Stimulated activated CD4-positive, alpha-beta T cell treated with anti-CD3 and anti-CD28 coated beads, Interleukin-4, amount 100 ng/mL, for 48 hours (primary cell): ENCODE measurements at regions not wholly inside any gene's neighbourhood (a gene's known extent, or its start where the extent isn't known, plus 50 kb on each side); places are given as distances from the start of the nearest gene placed in this dataset.

ENCODE experiments used
- DNase-seq, 2 donors: peaks; one replicate each; pipeline ENCODE4 v3.0.0-alpha.2; 2020; ENCODE audit warnings: low read depth in 2 of 2

GRCh38 chr9:88791105-88791805, 200.0 kb upstream of the S1PR3 start:
- no peak for DNase-seq

GRCh38 chr9:88792502-88792901, 198.8 kb upstream of the S1PR3 start:
- no peak for DNase-seq

- DNase-seq, result no peak
These were observed 197.2 kb upstream of the S1PR3 start for GRCh38 chr9:88794100-88794499.

- DNase-seq, result no peak
These were observed 194.3 kb upstream of the S1PR3 start for GRCh38 chr9:88796947-88797346.

DNA sequence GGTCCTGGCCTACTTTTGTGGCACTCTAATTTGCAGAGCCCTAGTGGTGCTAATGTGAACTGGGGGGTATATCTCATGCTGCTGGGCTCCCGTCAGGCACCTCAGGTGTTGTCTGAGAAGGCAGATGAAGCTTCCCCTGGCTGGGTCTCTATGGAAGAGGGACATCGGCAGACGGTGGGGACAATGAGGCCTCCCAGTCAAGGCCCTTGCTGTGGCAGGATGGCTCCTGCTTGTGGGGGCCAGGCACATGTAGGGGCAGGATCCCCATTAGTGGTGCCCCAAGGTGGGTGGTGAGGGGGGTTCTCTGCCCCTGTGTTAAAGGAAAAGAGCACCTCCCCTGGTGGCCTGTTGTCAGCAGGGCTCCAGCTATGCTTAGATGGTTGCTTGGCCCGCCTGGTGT, 192.8 kb upstream of the S1PR3 start:
- DNase-seq, result no peak

DNA sequence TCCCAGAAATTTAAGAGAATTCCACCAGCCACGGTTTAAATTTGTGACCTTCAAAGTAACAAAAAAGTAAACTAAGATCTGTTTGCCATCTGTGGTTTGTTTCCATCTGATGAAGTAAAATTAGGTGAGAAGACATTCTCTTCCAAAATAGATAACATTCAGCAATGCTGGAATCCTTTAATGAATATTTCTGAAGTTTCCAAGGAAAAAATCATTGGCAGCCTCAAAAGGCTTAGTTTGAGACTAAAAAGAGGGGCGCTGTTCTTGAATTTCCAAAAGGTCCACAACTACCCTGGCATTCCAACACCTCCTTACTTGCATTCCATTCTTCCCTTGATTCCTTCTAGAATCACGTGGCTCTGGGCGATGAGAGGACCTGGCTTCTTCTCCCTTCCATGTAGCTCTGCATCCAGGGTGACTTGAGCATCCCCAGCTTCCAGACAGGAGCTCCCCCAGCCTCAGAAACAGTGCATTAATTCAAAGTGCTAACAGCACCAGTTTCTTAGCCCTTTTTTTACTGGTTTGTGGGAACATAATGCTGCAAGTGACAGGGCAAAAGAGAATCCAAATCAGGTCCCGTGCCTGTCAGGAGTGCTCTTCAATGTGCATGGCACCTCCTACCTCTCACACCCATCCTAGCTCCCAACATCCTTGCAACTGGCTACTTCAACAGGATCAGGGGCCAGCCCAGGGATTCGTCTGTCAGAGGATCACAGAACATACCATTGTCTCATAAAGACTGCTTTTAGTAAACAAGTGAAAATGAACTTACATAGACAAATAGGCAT, 191.5 kb upstream of the S1PR3 start:
- DNase-seq, result no peak

DNA sequence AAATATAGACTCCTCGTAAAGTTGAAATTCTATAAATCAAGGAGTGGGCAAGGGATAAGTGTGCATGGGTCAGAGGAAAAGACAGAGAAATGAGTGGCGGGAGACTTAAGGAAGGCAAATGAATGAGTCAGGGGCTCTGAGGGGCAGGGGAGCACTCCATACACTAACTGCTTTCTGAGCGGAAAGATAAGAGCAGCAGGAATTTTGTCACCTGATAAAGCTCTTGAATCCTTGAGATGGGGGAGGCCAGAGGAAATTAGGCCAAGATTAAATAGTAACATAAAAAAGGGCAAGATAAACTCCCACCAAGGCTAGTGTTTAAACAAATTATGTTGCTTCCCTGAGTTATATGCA, 191.0 kb upstream of the S1PR3 start:
- DNase-seq, result no peak

- DNase-seq, result no peak
These were observed 190.0 kb upstream of the S1PR3 start for GRCh38 chr9:88801214-88801796.

- DNase-seq, result no peak
These were observed 188.7 kb upstream of the S1PR3 start for GRCh38 chr9:88802533-88802932.

- DNase-seq, result no peak
These were observed 187.6 kb upstream of the S1PR3 start for GRCh38 chr9:88803546-88804253.

DNA sequence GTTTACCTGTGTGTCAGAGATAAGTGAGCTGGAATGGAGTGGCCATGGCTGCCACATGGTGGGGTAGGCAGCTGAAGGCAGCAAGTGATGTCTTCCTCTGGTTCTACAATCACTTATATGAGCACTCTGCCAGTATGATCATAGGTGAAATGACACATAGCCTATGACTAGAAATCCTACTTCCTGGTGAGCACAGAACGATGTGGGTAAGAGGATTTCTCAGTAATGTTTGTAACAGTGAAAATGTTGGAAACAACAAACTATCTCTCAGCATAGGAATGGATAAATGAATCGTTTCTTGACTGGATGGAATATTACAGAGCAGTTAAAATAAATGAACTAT, 187.0 kb upstream of the S1PR3 start:
- no peak for DNase-seq

- no peak for DNase-seq
These were observed 185.9 kb upstream of the S1PR3 start for GRCh38 chr9:88805217-88805943.

- DNase-seq, result no peak
These were observed 183.8 kb upstream of the S1PR3 start for GRCh38 chr9:88807426-88807825.

DNA sequence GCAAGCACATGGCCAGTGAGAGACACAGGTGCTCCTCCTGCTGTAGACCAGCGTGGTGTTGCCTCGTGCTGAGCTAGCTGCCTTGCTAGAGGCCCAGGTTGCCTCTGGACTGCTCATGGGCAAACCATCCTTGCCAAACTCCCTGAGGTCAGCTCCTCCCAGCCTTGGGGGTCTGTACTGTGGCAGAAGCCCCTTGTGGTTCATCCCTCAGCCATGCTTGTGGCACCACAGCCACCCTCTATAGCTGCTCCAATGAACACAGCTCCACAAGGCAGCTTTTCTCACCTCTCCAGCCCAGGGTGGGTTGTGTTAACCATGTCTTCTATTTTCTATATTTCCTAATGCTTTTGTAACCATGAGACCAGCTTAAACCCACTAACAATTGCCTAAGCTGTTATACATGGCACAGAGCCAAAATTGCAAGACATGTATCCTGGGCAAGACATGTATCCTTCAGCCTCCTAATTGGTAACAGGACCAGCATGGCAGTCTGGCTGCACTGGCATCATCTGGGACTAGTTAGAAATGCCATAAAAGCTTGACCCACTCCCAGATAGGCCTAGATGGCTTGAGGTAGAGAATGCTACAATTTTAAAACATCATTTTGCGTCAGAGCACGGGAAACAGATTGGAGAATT, 183.1 kb upstream of the S1PR3 start:
- no peak for DNase-seq

DNA sequence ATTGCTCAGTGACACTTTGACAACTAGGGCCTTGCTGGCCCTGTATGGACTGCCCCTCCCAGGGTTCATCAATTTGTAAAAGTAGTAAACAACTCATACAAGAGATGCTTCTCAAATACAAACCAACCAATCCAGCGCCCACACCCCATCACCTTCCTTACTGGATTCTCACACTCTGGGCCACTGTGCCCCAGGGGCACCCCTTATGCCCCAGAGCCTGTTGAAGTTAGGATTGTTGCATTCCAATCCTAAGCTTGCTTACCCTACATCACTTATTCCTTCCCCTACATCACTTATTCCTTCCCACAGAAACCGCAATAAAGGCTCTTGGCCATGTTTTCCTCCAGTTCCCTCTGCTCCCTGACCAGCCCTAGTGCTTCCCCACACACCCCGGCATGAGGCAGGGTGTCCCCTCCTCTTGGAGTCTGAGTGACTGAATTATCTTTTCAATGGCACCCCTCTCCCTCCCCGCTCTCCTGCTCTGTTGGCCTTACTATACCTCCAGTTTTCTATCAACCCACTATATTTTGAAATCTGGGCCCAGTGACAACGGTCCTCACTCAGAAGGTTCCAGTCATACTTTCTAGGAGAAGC, 182.4 kb upstream of the S1PR3 start:
- DNase-seq, result no peak

DNA sequence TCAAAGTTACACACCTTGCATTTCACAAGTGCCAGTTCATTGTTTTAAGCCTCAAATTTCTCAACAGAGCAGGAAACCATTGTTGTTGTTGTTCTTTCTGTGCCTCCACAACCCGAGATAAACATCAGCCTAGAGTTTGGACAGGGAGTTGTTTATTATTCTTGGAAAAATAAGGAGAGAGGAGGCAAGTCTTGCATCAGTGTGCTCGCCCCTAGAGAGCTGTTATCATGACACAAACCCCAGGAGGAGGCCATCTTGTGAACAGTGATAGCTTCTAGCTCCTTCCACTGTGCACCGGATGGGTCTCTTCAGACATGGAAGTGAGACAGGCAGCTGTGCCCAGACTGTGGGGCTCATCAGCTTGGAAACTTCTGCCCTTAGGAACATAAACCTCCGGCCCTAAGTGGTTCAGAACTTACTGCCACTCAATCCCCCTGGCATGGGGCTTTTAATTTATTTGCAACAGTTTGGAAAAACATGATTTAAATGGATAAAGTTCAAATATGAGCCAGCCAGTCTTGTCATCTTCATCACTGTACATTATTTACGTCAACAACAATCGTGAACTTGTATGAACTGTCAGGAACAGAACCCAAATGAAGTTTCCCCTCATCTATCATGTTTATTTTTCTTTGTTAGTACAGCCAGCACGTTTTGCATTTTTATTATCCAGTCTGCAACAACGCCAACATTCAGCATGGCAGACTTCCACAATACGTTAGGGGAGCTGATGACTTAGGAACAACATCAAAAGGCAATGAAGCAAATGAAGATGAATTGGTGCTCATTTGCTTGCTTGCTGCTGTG, 181.7 kb upstream of the S1PR3 start:
- DNase-seq, result no peak

- DNase-seq, result no peak
These were observed 180.4 kb upstream of the S1PR3 start for GRCh38 chr9:88810826-88811225.

DNA sequence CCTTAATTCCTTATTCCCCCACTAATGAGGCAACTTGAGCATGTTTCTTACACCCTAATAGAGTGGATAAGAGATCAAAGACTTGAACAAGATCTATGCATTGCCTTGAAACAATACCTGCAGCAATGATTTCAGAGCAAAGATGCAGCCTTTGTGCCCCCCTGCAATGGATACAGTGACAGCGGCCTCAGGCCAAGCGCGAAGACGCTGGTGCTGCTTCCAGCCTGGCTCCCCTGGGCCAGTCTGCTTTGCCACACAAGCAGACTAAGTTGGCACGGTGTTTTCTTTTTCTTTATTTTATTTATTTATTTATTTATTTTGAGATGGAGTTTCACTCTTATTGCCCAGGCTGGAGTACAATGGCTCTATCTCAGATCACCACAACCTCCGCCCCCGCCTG, 179.8 kb upstream of the S1PR3 start:
- no peak for DNase-seq

- DNase-seq, result no peak
These were observed 178.2 kb upstream of the S1PR3 start for GRCh38 chr9:88812938-88813637.
